Small intestine (tissue), 7 donors: ENCODE measurements at regions not wholly inside any gene's neighbourhood (a gene's known extent, or its start where the extent isn't known, plus 50 kb on each side); places are given as distances from the start of the nearest gene placed in this dataset.
"Not testable (repeated sequence)": the region's sequence is repeated elsewhere in the genome, so short reads cannot be mapped to it uniquely, and the experiment has no call there.

Source experiments
- DNase-seq, 2 donors: peaks; one replicate each; pipeline versions ENCODE4 v3.0.0 to v3.0.0-alpha.2; 2013
- FAIRE-seq: peaks from 2 replicates; lab custom pipeline; 2012; peaks lifted over from hg19 to GRCh38; lab: Jason Lieb, UNC
- H3K27ac ChIP-seq, 3 donors: one replicate each; pipeline ENCODE4 v1.5.1; 2013; ENCODE audit warnings: low read length in 2 of 3, mild to moderate bottlenecking in 2 of 3, control low read depth in 1 of 3, inconsistent platforms in 1 of 3, low read depth in 1 of 3, moderate library complexity in 1 of 3
- H3K27me3 ChIP-seq, 3 donors: one replicate each; pipeline ENCODE4 v1.6.1; 2013; ENCODE audit warnings: low read length in 3 of 3, inconsistent platforms in 1 of 3; ENCODE audit not compliant: control insufficient read depth in 3 of 3, insufficient read depth in 3 of 3
- H3K36me3 ChIP-seq, 3 donors: one replicate each; pipeline ENCODE4 v1.6.1; 2013; ENCODE audit warnings: low read length in 3 of 3, inconsistent platforms in 1 of 3, low read depth in 1 of 3, mild to moderate bottlenecking in 1 of 3, moderate library complexity in 1 of 3; ENCODE audit not compliant: control insufficient read depth in 3 of 3, insufficient read depth in 2 of 3
- H3K4me1 ChIP-seq, 3 donors: one replicate each; pipeline ENCODE4 v1.6.1; 2013; ENCODE audit warnings: low read length in 2 of 3, inconsistent platforms in 1 of 3, low read depth in 1 of 3, mild to moderate bottlenecking in 1 of 3, moderate library complexity in 1 of 3; ENCODE audit not compliant: control insufficient read depth in 3 of 3, insufficient read depth in 2 of 3
- H3K4me3 ChIP-seq, 3 donors: one replicate each; pipeline ENCODE4 v1.5.1; 2013; ENCODE audit warnings: low read length in 3 of 3, control low read depth in 1 of 3, inconsistent platforms in 1 of 3, low read depth in 1 of 3, mild to moderate bottlenecking in 1 of 3, moderate library complexity in 1 of 3
- H3K9me3 ChIP-seq, 2 donors: one replicate each; pipeline ENCODE4 v1.6.1; 2013; ENCODE audit warnings: low read depth in 1 of 2, low read length in 1 of 2; ENCODE audit not compliant: control insufficient read depth in 2 of 2, insufficient read depth in 1 of 2
- WGBS, 3 donors: extraction: QIAGEN DNeasy Blood & Tissue Kit; methylation state at CpG; one replicate each; pipeline ENCODE4 v1.1.7; 2013; 5-methylcytosine and 5-hydroxymethylcytosine counted together
- donor health status: healthy with polysubstance abuse.
- donor health status: control.
- donor health status: control.
- donor health status: Bipolar disorder and iron deficiency.
- donor health status: healthy.

DNA sequence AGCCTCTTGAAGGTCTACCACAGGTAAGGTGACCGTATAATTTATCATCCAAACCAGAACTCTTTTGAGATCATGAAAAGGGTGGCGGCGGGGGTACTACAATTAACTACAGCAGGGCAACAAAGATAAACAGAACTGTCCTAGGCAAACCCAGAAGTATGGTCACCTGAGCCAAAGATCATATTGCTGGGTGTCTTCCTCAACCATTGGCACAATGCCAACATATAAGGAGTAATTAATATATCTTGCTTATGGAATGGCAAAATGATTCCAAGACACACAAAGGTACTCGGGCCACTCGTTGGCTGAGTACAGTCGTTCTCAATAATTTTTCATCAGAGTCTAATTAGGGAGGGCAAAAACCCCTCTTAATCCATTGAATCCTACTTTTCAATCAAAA, 273.3 kb downstream of the QDPR start:
- Histone ChIP-seq H3K4me1 (no peaks in the 10 kb centered on the region), H3K27ac (no peak overlapping the region), H3K27me3 (no peaks in the 10 kb centered on the region), H3K4me3 (no peak overlapping the region), H3K36me3 (no peaks in the 10 kb centered on the region), H3K9me3 (no peaks in the 10 kb centered on the region)
- WGBS, 3 donors: 92 to 96% (median 94%) methylated on average over 6 of the region's 6 CpGs
- no peak for DNase-seq
- FAIRE-seq: no peak

DNA sequence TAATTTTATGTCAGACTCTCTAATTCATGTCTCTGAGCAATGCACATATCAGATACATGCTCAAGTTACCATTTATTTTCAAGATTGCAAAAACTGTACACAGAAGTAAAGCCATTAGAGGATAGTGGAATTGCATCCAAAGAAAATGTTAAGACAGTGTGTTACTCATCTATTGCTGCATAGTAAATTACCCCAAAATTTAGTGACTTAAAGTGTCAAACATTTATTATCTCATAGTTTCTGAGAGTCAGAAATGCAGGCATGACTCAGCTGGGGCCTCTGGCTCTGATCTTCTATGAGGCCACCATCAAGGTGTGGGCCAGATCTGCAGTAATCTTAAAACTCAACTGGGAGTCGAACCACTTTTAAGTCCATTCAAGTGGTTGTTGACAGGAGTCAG, 275.2 kb downstream of the QDPR start:
- no peak overlapping the region for H3K4me3 ChIP-seq
- WGBS, 3 donors: 60 to 78% (median 65%) methylated on average over 1 of the region's 1 CpG

DNA sequence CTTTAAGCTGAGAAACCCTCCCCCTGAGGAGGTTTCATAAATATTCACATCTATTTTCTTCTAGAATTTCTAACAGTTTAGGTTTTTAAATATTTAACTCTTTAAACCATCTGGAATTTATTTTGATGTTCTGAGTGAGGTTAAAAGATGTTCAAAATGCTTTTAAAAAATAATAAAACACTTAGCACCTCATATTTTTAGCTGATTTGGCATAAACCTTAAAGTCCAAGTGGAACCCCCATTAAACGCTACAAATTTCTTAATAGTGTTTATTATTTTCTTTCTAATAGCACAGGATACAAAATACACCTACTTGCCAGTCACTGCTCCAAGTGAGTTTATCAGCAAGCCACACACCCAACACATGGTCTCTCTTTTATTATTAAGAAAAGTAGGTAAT, 277.2 kb downstream of the QDPR start:
- no peaks in the 10 kb centered on the region for H3K36me3 ChIP-seq
- H3K27me3 ChIP-seq: no peaks in the 10 kb centered on the region
- H3K27ac ChIP-seq: no peak overlapping the region
- DNase-seq (no peak), FAIRE-seq (no peak)
- no peaks in the 10 kb centered on the region for H3K4me1 ChIP-seq
- no peaks in the 10 kb centered on the region for H3K9me3 ChIP-seq
- H3K4me3 ChIP-seq: no peak overlapping the region
- WGBS, 3 donors: 88 to 95% (median 89%) methylated on average over 1 of the region's 1 CpG

More for the DNA sequence above, 275.2 kb downstream of the QDPR start:
- DNase-seq (no peak), FAIRE-seq (no peak)
- Histone ChIP-seq H3K27ac (no peak overlapping the region), H3K36me3 (no peaks in the 10 kb centered on the region), H3K4me1 (no peaks in the 10 kb centered on the region), H3K9me3 (no peaks in the 10 kb centered on the region), H3K27me3 (no peaks in the 10 kb centered on the region)

DNA sequence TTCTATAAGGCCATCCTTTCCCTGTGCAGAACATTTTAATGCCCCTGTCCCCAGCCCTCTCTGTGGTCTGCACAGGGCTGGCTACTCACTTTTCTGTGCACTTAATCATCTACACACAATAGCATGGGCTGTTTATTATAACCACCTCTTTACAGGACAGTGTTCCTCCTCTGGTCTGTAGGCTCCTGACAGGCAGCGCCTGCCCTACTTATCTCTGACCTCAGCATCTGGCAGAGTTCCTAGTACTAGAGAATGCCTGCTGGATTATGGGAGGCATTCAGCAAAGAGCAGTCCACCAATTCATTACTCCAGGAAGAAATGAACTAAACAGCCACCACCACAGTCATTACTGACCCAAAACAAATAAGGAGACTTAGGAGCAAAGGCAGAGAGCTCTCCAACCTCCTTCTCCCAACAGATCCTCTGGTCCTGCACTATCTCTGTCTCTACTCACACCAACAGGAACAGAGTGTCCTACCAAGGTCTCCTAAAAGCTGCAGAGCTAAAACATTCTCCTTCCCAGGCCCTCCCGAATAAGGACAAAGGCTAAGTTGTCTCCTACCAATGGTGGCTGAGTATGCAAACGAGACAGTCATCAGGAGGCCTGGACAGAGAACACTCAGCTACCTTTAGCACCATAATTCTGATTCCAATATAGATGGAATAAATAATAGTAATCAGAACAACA, 279.2 kb downstream of the QDPR start:
- no peak overlapping the region for H3K27ac ChIP-seq

DNA sequence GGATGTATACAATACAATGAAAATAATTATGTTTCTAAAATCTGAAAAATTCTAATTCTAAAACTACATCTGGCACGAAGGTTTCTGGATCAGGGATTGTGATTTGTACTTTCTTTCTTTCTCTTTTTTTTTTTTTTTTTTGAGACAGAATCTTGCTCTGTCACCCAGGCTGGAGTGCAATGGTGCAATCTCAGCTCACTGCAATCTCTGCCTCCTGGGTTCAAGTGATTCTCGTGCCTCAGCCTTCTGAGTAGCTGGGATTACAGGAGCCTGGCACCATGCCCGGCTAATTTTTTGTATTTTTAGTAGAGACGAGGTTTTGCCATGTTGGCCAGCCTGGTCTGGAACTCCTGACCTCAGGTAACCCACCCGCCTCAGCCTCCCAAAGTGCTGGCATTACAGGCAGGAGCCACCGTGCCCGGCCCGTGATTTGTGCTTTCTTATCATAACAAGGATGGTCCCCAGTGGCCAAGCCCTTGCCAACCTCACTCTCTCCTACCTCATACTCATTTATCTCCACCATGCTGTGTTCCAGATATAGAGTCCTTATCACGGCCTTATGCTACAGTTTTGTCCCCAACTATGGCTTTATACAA, 279.9 kb downstream of the QDPR start:
- 59 to 69% (median 67%) methylated on average over 9 of the region's 9 CpGs for WGBS, 3 donors
- not testable (repeated sequence) for FAIRE-seq, H3K4me3 ChIP-seq, DNase-seq, H3K27me3 ChIP-seq, H3K36me3 ChIP-seq, H3K27ac ChIP-seq, H3K4me1 ChIP-seq, H3K9me3 ChIP-seq

More for the DNA sequence above, 279.2 kb downstream of the QDPR start:
- H3K27me3 ChIP-seq: no peaks in the 10 kb centered on the region
- no peaks in the 10 kb centered on the region for H3K4me1 ChIP-seq
- no peak overlapping the region for H3K4me3 ChIP-seq
- no peaks in the 10 kb centered on the region for H3K36me3 ChIP-seq
- FAIRE-seq (no peak), DNase-seq (peak in 1 of 2 donors; percentile 13)
- WGBS, 3 donors: 30 to 53% (median 35%) methylated on average over 3 of the region's 3 CpGs
- no peaks in the 10 kb centered on the region for H3K9me3 ChIP-seq

DNA sequence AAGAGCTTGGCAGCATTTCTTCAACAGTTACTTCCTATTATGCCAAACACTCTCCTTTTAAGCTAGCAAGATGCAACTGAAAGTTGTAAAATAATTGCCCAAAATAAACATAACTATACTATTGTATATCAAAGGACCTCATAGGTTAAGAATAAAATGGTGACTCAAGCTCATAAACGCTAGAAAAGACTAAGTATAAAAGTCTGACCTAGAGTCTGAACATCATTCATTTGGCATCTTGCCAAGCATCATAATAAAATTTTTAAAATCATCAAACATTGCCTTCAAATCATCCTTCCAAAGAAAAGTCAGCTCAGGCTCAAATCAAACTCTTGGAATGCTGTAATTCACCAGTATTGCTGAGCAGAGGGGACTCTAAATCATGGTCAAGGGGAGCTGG, 281.2 kb downstream of the QDPR start:
- WGBS, 3 donors: 35 to 50% (median 41%) methylated on average over 1 of the region's 1 CpG
- Histone ChIP-seq H3K9me3 (peaks cover 0 to under 1% of the 10 kb centered on the region in 2 donors), H3K4me1 (no peaks in the 10 kb centered on the region), H3K36me3 (no peaks in the 10 kb centered on the region), H3K27me3 (no peaks in the 10 kb centered on the region), H3K27ac (no peak overlapping the region), H3K4me3 (no peak overlapping the region)
- DNase-seq (no peak), FAIRE-seq (no peak)

DNA sequence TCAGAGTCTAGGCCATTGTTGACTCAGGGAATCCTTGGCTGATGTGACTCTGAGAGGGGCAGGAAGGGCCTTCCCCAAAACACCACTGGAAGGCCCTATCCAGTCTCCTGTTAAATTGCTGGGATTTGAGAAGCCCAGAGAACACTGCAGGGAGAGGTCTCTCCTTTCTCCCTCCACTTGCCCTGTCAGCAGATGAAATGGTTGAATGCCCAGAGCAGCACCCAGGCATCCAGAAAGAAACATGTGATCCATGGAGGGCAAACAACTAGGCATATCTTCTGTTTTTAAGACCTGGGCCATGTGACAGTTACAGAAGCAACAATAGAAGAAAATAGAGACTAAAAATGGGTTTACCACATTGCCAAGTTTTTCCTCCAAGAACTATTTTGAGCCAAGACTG, 291.1 kb downstream of the QDPR start:
- Histone ChIP-seq H3K4me3 (no peak overlapping the region), H3K27me3 (no peaks in the 10 kb centered on the region)

DNA sequence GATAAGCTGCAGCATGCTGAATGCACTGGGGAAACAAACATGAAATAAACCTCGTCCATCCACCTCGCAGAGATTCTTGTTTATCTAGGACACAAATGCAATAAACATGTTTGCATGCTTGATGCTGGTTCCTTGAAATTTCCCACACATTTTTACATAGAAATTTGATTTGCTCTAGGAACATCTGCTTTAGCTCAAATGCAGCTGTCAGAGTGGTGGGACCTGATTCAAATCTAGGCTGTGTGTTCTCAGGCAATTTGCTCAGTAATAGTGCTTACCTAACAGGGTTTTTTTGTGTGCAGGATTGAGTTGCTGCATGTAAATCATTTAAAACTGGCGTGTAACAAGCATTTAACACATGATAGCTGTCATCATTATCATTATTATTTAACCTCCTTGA, 293.1 kb downstream of the QDPR start:
- no peak overlapping the region for H3K4me3 ChIP-seq
- peaks cover 1 to 8% of the 10 kb centered on the region in 2 donors for H3K9me3 ChIP-seq
- WGBS, 3 donors: 59 to 65% (median 60%) methylated on average over 3 of the region's 3 CpGs
- DNase-seq (no peak), FAIRE-seq (no peak)
- H3K27ac ChIP-seq: no peak overlapping the region
- no peaks in the 10 kb centered on the region for H3K4me1 ChIP-seq
- no peaks in the 10 kb centered on the region for H3K27me3 ChIP-seq
- H3K36me3 ChIP-seq: no peaks in the 10 kb centered on the region

More for the DNA sequence above, 291.1 kb downstream of the QDPR start:
- Histone ChIP-seq H3K4me1 (no peaks in the 10 kb centered on the region), H3K27ac (no peak overlapping the region), H3K9me3 (peaks cover 0 to 6% of the 10 kb centered on the region in 2 donors), H3K36me3 (no peaks in the 10 kb centered on the region)
- DNase-seq: no peak
- no peak for FAIRE-seq
